ENCODE measurements at regions not wholly inside any gene's neighbourhood (a gene's known extent, or its start where the extent isn't known, plus 50 kb on each side); places are given as distances from the start of the nearest gene placed in this dataset.

GRCh38 chr7:155893176-155893575 lies 80.9 kb upstream of the SHH start:
- TF ChIP-seq CTCF (conservative IDR thresholded peaks at IDR 0.05; ENCODE audit: low read depth, low read length): no peak
- TF ChIP-seq EZH2 (IDR thresholded peaks at IDR 0.05; ENCODE audit: borderline replicate concordance, low read depth, low read length, poor library complexity, severe bottlenecking): no peak
